CD4-positive, alpha-beta T cell (primary cell): ENCODE measurements at regions not wholly inside any gene's neighbourhood (a gene's known extent, or its start where the extent isn't known, plus 50 kb on each side); places are given as distances from the start of the nearest gene placed in this dataset.

ENCODE experiments used
- ATAC-seq: fragments of 200-7000 bp; cut with Tn5 transposase; one replicate; pipeline ENCODE4 v1.10.0; 2022; ENCODE audit warnings: mild to moderate bottlenecking; ENCODE audit not compliant: poor library complexity
- CTCF ChIA-PET: fragments of 350-600 bp; sonication (Branson Sonifier 250); formaldehyde crosslinking; loops from one replicate; lab custom pipeline; 2021; ENCODE audit warnings: antibody characterized with exemption, inconsistent platforms; lab: Charles Lee
- POLR2A ChIA-PET: fragments of 350-600 bp; sonication (Branson Sonifier 250); formaldehyde crosslinking; loops from one replicate; lab custom pipeline; 2021; ENCODE audit warnings: antibody characterized with exemption, inconsistent platforms; lab: Charles Lee
- DNase-seq, 14 experiments: peaks; one replicate each; pipeline ENCODE4 v3.0.0-alpha.2; 2013 to 2020; ENCODE audit warnings: mixed read lengths in 2 of 14
- H3K27ac ChIP-seq, 2 donors: one replicate each; pipeline versions ENCODE4 v1.5.1 to v1.7.0; 2013; ENCODE audit warnings: low read length in 2 of 2, low read depth in 1 of 2, mild to moderate bottlenecking in 1 of 2
- H3K27me3 ChIP-seq, 2 experiments: 1 replicate in 1 of 2; 2 replicates in 1 of 2; pipeline versions ENCODE4 v1.6.1 to v1.7.0; 2013; ENCODE audit warnings: low read length in 2 of 2, control low read depth in 1 of 2, mild to moderate bottlenecking in 1 of 2, moderate library complexity in 1 of 2; ENCODE audit not compliant: insufficient read depth in 2 of 2, control insufficient read depth in 1 of 2
- H3K36me3 ChIP-seq: one replicate; pipeline ENCODE4 v1.6.1; 2013; ENCODE audit warnings: low read length, control low read depth; ENCODE audit not compliant: insufficient read depth
- H3K4me1 ChIP-seq: one replicate; pipeline ENCODE4 v1.6.1; 2013; ENCODE audit warnings: low read length, control low read depth; ENCODE audit not compliant: insufficient read depth
- H3K4me3 ChIP-seq: one replicate; pipeline ENCODE4 v1.5.1; 2013; ENCODE audit warnings: mild to moderate bottlenecking, low read length, moderate library complexity
- H3K9me3 ChIP-seq, 2 experiments: 1 replicate in 1 of 2; 2 replicates in 1 of 2; pipeline versions ENCODE4 v1.6.1 to v1.7.0; 2013; ENCODE audit warnings: low read length in 2 of 2, mild to moderate bottlenecking in 2 of 2, control low read depth in 1 of 2, moderate library complexity in 1 of 2; ENCODE audit not compliant: control insufficient read depth in 1 of 2, insufficient read depth in 1 of 2
- H3K27ac Mint-ChIP-seq: one replicate; pipeline ENCODE4 v1.8.0; 2020; ENCODE audit warnings: mixed read lengths
- H3K27me3 Mint-ChIP-seq: one replicate; pipeline ENCODE4 v1.8.0; 2021; ENCODE audit warnings: mixed read lengths
- H3K36me3 Mint-ChIP-seq: one replicate; pipeline ENCODE4 v1.8.0; 2021; ENCODE audit warnings: low read depth, mixed read lengths
- H3K4me1 Mint-ChIP-seq: one replicate; pipeline ENCODE4 v1.8.0; 2021; ENCODE audit warnings: low read depth, mixed read lengths
- H3K4me3 Mint-ChIP-seq: one replicate; pipeline ENCODE4 v1.8.0; 2020; ENCODE audit warnings: mild to moderate bottlenecking, mixed read lengths
- H3K9me3 Mint-ChIP-seq: one replicate; pipeline ENCODE4 v1.8.0; 2020; ENCODE audit warnings: mixed read lengths
- CTCF ChIP-seq: fragments of 200-600 bp; IDR thresholded peaks from one replicate; pipeline ENCODE4 v1.8.0; 2022; ENCODE audit warnings: antibody characterized with exemption, mild to moderate bottlenecking
- intact Hi-C, 2 experiments: fragments of 100-400 bp; cut with DNase I in 1 of 2; cut with micrococcal nuclease in 1 of 2; formaldehyde crosslinking; loops; one replicate each; pipeline versions ENCODE4 v1.15.1 to v1.9.0; 2023 to 2025; cut with DNase I, micrococcal nuclease

DNA sequence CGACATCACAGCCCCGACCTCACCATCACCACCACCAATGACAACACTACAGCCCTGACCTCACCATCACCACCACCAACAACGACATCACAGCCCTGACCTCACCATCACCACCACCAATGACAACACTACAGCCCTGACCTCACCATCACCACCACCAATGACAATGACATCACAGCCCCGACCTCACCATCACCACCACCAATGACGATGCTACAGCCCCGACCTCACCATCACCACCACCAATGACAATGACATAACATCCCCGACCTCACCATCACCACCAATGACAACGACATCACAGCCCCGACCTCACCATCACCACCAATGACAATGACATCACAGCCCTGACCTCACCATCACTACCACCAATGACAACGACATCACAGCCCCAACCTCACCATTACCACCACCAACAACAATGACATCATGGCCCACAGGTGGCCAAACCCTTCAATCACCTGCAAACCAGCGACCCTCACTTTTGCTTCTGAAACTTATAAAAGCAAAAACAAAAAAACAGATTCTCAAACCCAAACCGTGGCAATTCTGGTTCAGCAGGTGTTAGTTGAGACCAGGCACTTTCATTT, 70.7 kb upstream of the TMEM18 start:
- ChIA-PET CTCF (no interaction called here), POLR2A (no interaction called here)
- H3K4me1 ChIP-seq: no peaks in the 10 kb centered on the region
- no peaks in the 10 kb centered on the region for H3K9me3 Mint-ChIP-seq
- no peaks in the 10 kb centered on the region for H3K4me1 Mint-ChIP-seq
- no peak for ATAC-seq
- H3K27ac Mint-ChIP-seq: no peak overlapping the region
- TF ChIP-seq CTCF: no peak
- H3K36me3 Mint-ChIP-seq: no peaks in the 10 kb centered on the region
- intact Hi-C loops: no loop called here
- peaks cover 2 to 3% of the 10 kb centered on the region in 2 experiments for H3K27me3 ChIP-seq
- H3K36me3 ChIP-seq: no peaks in the 10 kb centered on the region
- peaks cover 0 to 4% of the 10 kb centered on the region in 2 experiments for H3K9me3 ChIP-seq
- H3K4me3 ChIP-seq: no peak overlapping the region
- H3K4me3 Mint-ChIP-seq: no peak overlapping the region
- DNase-seq: no peak
- no peak overlapping the region for H3K27ac ChIP-seq
- H3K27me3 Mint-ChIP-seq: peaks cover 36% of the 10 kb centered on the region

DNA sequence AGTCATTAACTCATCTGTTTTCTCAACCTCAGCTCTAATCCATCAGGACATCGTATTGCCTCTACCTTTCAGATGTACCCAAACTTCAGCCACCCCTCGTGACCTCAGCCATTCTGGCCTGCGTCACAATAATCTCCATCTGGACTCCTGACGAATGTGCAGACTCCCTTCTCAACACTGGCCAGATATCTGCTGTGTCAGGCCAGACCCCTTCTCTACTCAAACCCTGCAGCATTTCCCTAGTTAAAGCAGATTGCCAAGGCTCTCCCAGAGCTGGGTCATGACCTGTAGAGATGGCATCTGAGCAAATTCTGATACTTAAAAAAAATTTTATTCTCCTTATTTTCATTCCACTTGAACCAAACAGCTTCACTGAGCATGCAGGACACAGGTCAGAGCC, 69.5 kb upstream of the TMEM18 start:
- ATAC-seq: no peak
- intact Hi-C loops: no loop called here
- POLR2A ChIA-PET: no interaction called here

DNA sequence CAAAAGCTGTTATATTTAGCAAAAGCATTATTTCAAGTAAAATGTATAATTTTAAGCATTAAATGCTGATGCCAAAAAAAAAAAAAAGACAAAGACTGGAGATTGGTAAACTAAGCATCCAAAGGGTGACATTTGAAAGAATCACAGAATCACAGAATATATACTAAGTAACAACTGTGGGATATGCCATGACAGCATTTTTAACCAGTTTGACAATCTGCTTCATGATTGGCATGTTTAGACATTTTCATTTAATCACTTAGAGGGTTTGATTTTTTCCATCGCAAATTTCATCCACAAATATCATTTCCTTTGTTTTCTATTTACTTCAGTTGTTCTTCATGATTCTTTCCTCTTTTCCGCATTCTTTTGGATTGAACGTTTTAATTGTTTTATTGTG, 66.9 kb upstream of the TMEM18 start:
- Mint-ChIP-seq H3K4me3 (no peak overlapping the region), H3K27me3 (peaks cover 32% of the 10 kb centered on the region), H3K4me1 (peaks cover 7% of the 10 kb centered on the region), H3K9me3 (no peaks in the 10 kb centered on the region), H3K27ac (no peak overlapping the region), H3K36me3 (no peaks in the 10 kb centered on the region)
- H3K4me3 ChIP-seq: no peak overlapping the region
- POLR2A ChIA-PET: no interaction called here
- DNase-seq (no peak), ATAC-seq (no peak)
- no peaks in the 10 kb centered on the region for H3K36me3 ChIP-seq
- CTCF ChIA-PET: interaction anchor here (0.6 kb wide), 1 partner anchor 259 kb away, joined by 4 read pairs; no protein-coding TSS in a partner anchor
- TF ChIP-seq CTCF: no peak
- intact Hi-C loops: no loop called here
- no peak overlapping the region for H3K27ac ChIP-seq
- H3K4me1 ChIP-seq: peaks cover 14% of the 10 kb centered on the region
- peaks cover 0 to 4% of the 10 kb centered on the region in 2 experiments for H3K9me3 ChIP-seq
- H3K27me3 ChIP-seq: peaks cover 8 to 24% of the 10 kb centered on the region in 2 experiments

More for the DNA sequence above, 69.5 kb upstream of the TMEM18 start:
- H3K27me3 ChIP-seq: peaks cover 0 to 7% of the 10 kb centered on the region in 2 experiments
- TF ChIP-seq CTCF: no peak
- H3K36me3 ChIP-seq: no peaks in the 10 kb centered on the region
- H3K9me3 ChIP-seq: peaks cover 0 to 4% of the 10 kb centered on the region in 2 experiments
- DNase-seq: no peak
- H3K4me3 ChIP-seq: no peak overlapping the region
- no peak overlapping the region for H3K27ac ChIP-seq
- H3K4me1 Mint-ChIP-seq: no peaks in the 10 kb centered on the region
- no peak overlapping the region for H3K27ac Mint-ChIP-seq
- H3K4me1 ChIP-seq: no peaks in the 10 kb centered on the region
- no peaks in the 10 kb centered on the region for H3K9me3 Mint-ChIP-seq
- CTCF ChIA-PET: no interaction called here
- no peak overlapping the region for H3K4me3 Mint-ChIP-seq
- no peaks in the 10 kb centered on the region for H3K36me3 Mint-ChIP-seq
- H3K27me3 Mint-ChIP-seq: peaks cover 36% of the 10 kb centered on the region
